GM12892 (cell line): ENCODE measurements at regions not wholly inside any gene's neighbourhood (a gene's known extent, or its start where the extent isn't known, plus 50 kb on each side); places are given as distances from the start of the nearest gene placed in this dataset.

ENCODE experiments used
- POLR2A ChIP-seq: IDR thresholded peaks from 2 replicates; pipeline ENCODE4 v1.6.1; 2011; ENCODE audit warnings: low read depth, low read length, control low read depth
- POLR2AphosphoS5 ChIP-seq: IDR thresholded peaks from 2 replicates; pipeline ENCODE4 v1.6.1; 2011; ENCODE audit warnings: low read depth, low read length, control low read depth

- TF ChIP-seq POLR2AphosphoS5 (no peak), POLR2A (no peak)
These were observed 1460.3 kb downstream of the UQCRFS1 start for GRCh38 chr19:27752530-27753184.
